ENCODE measurements at regions not wholly inside any gene's neighbourhood (a gene's known extent, or its start where the extent isn't known, plus 50 kb on each side); places are given as distances from the start of the nearest gene placed in this dataset.

DNA sequence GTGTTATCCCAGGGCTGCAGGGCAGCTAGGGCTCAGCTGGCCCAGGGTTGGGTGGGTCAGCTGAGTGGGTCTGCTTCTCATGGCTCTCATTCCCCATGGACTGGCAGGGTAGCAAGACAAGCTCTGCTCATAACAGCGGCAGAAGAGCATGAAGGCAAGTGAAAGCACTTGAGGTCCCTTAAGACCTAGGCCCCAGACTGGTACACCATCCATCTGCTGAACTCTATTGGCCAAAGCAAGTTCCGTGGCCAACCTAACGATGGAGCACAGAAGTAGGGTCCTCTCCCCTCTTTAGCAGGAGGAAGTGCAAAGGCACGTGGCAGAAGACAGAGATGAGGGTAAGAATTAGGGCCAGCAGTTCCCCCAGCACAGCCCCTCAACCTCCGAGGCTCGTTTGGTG lies 174.3 kb upstream of the TOPAZ1 start:
- DNase-seq (ENCODE audit: low spot score), result no peak
- no peak for TF ChIP-seq CTCF (IDR thresholded peaks at IDR 0.05; ENCODE audit: extremely low read depth, insufficient read depth, missing control alignments)
- in situ Hi-C loops (cut with MboI; ENCODE audit: low pct_unique_long_range_greater_than_20kb, low sequenced_read_pairs, unreplicated experiment), result no loop called here

DNA sequence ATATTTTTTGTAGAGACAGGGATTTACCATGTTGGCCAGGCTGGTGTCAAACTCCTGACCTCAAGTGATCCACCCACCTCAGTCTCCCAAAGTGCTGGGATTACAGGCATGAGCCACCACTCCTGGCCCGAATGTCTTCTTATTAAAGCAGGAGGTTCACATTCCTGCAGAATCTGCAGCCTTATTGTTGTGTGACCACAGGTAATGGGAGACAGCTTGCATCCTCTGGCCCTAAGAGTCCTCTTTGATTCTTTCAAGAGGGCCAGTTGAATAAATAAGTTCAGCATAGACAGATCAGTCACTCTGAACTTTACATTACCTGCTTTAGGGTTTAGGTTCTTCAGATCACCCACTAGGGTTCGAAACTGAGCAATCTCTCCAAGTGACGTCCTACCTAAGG lies 172.9 kb upstream of the TOPAZ1 start:
- no peak for TF ChIP-seq CTCF (IDR thresholded peaks at IDR 0.05; ENCODE audit: extremely low read depth, insufficient read depth, missing control alignments)
- in situ Hi-C loops (cut with MboI; ENCODE audit: low pct_unique_long_range_greater_than_20kb, low sequenced_read_pairs, unreplicated experiment), result no loop called here

DNA sequence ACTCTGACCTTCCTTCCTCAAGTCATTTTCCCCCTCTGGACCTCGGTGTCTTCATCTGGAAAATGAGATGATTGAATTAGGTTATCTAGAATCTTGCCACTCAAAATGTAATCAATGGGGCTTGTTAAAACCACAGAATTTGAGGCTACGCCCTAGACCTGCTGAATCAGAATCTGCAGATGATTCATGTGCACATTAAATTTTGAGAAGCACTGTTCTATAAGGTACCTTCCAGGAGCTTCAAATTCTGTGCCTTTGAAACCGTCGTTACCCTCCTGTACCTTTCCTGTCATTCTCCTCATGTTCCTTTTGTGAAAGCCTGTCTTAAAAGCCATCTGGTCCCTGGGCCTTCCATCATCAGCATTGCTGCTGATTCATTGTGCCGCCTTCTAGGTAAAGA lies 172.4 kb upstream of the TOPAZ1 start:
- in situ Hi-C loops (cut with MboI; ENCODE audit: low pct_unique_long_range_greater_than_20kb, low sequenced_read_pairs, unreplicated experiment), result no loop called here
- no peak for DNase-seq (ENCODE audit: low spot score)
- no peak for TF ChIP-seq CTCF (IDR thresholded peaks at IDR 0.05; ENCODE audit: extremely low read depth, insufficient read depth, missing control alignments)

More for the DNA sequence above, 172.9 kb upstream of the TOPAZ1 start:
- no peak for DNase-seq (ENCODE audit: low spot score)

GRCh38 chr3:44070841-44071546 lies 170.7 kb upstream of the TOPAZ1 start:
- in situ Hi-C loops (cut with MboI; ENCODE audit: low pct_unique_long_range_greater_than_20kb, low sequenced_read_pairs, unreplicated experiment), result no loop called here
- no peak for TF ChIP-seq CTCF (IDR thresholded peaks at IDR 0.05; ENCODE audit: extremely low read depth, insufficient read depth, missing control alignments)
- DNase-seq (ENCODE audit: low spot score), result no peak

DNA sequence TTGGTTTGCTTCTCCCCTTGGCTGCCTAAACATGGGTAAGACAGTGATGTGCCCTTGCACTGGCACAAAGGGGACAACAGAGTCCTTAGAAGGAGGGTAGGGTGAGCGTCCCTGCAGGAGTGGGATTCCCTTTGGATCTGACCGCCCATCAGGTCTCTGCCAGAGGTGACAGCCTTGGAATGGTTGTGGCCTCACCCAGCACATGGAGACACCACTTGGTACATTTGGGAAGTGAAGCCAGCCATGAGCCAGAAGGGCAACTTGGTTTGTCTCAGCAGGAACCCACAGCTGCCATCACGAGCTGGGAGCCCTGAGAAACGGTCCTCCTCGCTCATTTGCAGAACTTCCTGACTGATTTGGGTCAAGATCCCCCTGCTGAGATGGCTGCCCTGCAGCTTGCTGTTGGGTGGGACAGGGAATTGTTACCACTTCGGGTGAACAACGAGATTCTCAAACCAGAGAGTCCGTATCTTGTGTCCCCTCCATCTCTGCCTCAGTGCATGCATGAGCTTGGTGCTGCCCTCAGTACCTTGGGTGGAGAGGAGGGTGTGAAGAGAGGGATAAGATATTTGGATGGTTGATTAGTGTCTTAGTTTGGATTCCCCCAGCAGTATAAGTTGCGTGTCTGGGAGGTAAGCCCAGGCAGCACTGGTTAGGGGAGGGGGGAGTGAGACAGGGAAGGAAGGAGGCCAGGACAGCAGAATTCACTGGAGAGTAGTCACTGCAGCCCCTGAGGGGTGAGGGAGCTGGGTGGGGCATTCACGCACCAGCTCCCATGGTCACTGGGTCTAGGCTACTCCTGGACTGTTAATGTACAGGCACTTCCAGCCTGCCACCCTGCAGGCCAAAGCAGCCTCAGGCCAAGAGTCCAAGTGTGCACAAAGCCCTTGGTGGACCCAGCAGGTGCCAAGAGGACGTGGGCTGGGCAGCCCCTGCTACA lies 168.8 kb upstream of the TOPAZ1 start:
- in situ Hi-C loops (cut with MboI; ENCODE audit: low pct_unique_long_range_greater_than_20kb, low sequenced_read_pairs, unreplicated experiment), result no loop called here
- no peak for TF ChIP-seq CTCF (IDR thresholded peaks at IDR 0.05; ENCODE audit: extremely low read depth, insufficient read depth, missing control alignments)
- DNase-seq (ENCODE audit: low spot score), result no peak

- in situ Hi-C loops (cut with MboI; ENCODE audit: low pct_unique_long_range_greater_than_20kb, low sequenced_read_pairs, unreplicated experiment), result no loop called here
- no peak for TF ChIP-seq CTCF (IDR thresholded peaks at IDR 0.05; ENCODE audit: extremely low read depth, insufficient read depth, missing control alignments)
- DNase-seq (ENCODE audit: low spot score), result no peak
These were observed 167.5 kb upstream of the TOPAZ1 start for GRCh38 chr3:44074181-44074580.
